ENCODE measurements at regions not wholly inside any gene's neighbourhood (a gene's known extent, or its start where the extent isn't known, plus 50 kb on each side); places are given as distances from the start of the nearest gene placed in this dataset. TPM values are rescaled to one million over a fixed set of nuclear protein-coding genes. Genes with fewer than 3 reads are reported as not detected.

- no peaks in the 10 kb centered on the region for H3K79me2 ChIP-seq (ENCODE audit: insufficient read depth, low read length)
- H2AFZ ChIP-seq (ENCODE audit: low read length): no peak overlapping the region
- H2BK15ac ChIP-seq (ENCODE audit: low read depth, low read length): no peak overlapping the region
- H3K4me1 ChIP-seq (ENCODE audit: insufficient read depth, low read length): no peaks in the 10 kb centered on the region
- no peak overlapping the region for H3T11ph ChIP-seq (ENCODE audit: low read length)
- no peak overlapping the region for H3K4me3 Mint-ChIP-seq
- no peaks in the 10 kb centered on the region for H3K27me3 ChIP-seq (ENCODE audit: insufficient read depth, low read length)
- peaks cover 16 to 17% of the 10 kb centered on the region in 2 experiments for H3K9me3 Mint-ChIP-seq
- no peak overlapping the region for H3K27ac Mint-ChIP-seq
- no CpG with 5 or more reads among the region's 2 CpGs for WGBS (ENCODE audit: extremely low coverage, insufficient read length, low lambda C conversion rate)
- H3K4me1 Mint-ChIP-seq: no peaks in the 10 kb centered on the region
- H3K36me3 Mint-ChIP-seq (ENCODE audit: insufficient read depth in 1 of 3, low read depth in 3 of 3): peaks cover 11 to 21% (median 12%) of the 10 kb centered on the region in 3 experiments
- H4K20me1 ChIP-seq (ENCODE audit: control insufficient read depth, insufficient read depth, insufficient read length): no peaks in the 10 kb centered on the region
- no peaks in the 10 kb centered on the region for H3K23me2 ChIP-seq (ENCODE audit: insufficient read length, low read depth, low read length, poor library complexity, severe bottlenecking)
- H2AK5ac ChIP-seq (ENCODE audit: insufficient read length, low read length): no peak overlapping the region
- no peak overlapping the region for H3K23ac ChIP-seq (ENCODE audit: insufficient read length, low read depth, low read length)
- no peak overlapping the region for H4K5ac ChIP-seq (ENCODE audit: insufficient read length, low read depth, low read length)
- H3K27me3 Mint-ChIP-seq (ENCODE audit: low read depth): 0 out of 2 replicates have a peak, but pooled peaks cover 1% of the 10 kb centered on the region
- H3K9me3 ChIP-seq (ENCODE audit: control insufficient read depth, low read depth, low read length): no peaks in the 10 kb centered on the region
- no peak overlapping the region for H4K8ac ChIP-seq (replicated peaks; ENCODE audit: insufficient read length, low read depth, low read length)
- no peak overlapping the region for H3K56ac ChIP-seq (ENCODE audit: insufficient read length, low read depth, low read length)
- H3K79me1 ChIP-seq (ENCODE audit: insufficient read depth, low read depth, low read length, poor library complexity, severe bottlenecking): no peaks in the 10 kb centered on the region
- H4K91ac ChIP-seq (ENCODE audit: insufficient read length, low read depth, low read length): no peak overlapping the region
- H3K4me2 ChIP-seq (ENCODE audit: insufficient read depth, insufficient read length, low read length): no peak overlapping the region
- H3K27ac ChIP-seq (ENCODE audit: insufficient read length, low read depth, low read length): no peak overlapping the region
- no peak for DNase-seq
- H3K18ac ChIP-seq (ENCODE audit: insufficient read length, low read depth, low read length): no peak overlapping the region
- no peak overlapping the region for H3K9ac ChIP-seq (ENCODE audit: extremely low read depth, insufficient read length, low read length)
- no peak overlapping the region for H3K14ac ChIP-seq (ENCODE audit: insufficient read depth, low read length)
- no peak for TF ChIP-seq CTCF (conservative IDR thresholded peaks at IDR 0.05)
- no peak overlapping the region for H2BK20ac ChIP-seq (ENCODE audit: low read depth, low read length, poor library complexity, severe bottlenecking)
- H2BK120ac ChIP-seq (ENCODE audit: low read depth, low read length, poor library complexity, severe bottlenecking): no peak overlapping the region
- H2BK5ac ChIP-seq (ENCODE audit: insufficient read length, low read length): no peak overlapping the region
- no peak overlapping the region for H3K4ac ChIP-seq (ENCODE audit: low read depth, low read length)
- H2BK12ac ChIP-seq (ENCODE audit: insufficient read length, low read depth, low read length): no peak overlapping the region
Measured at GRCh38 chr6:90637320-90637719, 50.4 kb upstream of the MAP3K7 start.

Small RNAs in the stretch of these regions (microRNA-seq; reads per million reads assigned to microRNA genes)
- not detected for gene MIR4643 (ENCODE audit: borderline microRNAs expressed)

Data from H9 (cell line).